GM12878 (cell line): ENCODE measurements at regions not wholly inside any gene's neighbourhood (a gene's known extent, or its start where the extent isn't known, plus 50 kb on each side); places are given as distances from the start of the nearest gene placed in this dataset.

Experiments
- ATAC-seq: fragments of 200-7000 bp; cut with Tn5 transposase; 3 replicates; pipeline ENCODE4 v1.9.1; 2020; ENCODE audit warnings: mild to moderate bottlenecking, moderate library complexity
- BruUV-seq: library from RNA; stranded (reverse); fragments of 400-500 nt; replicated peaks from 2 replicates; lab custom pipeline; 2021; lab: Mats Ljungman, UMichigan
- CTCF ChIA-PET: fragments of 300-600 bp; sonication (Branson Sonifier 250); formaldehyde crosslinking; extraction: SDS; loops from one replicate; lab custom pipeline; 2021; ENCODE audit warnings: inconsistent platforms; lab: Yijun Ruan, JAX
- POLR2A ChIA-PET: fragments of 350-600 bp; formaldehyde crosslinking; extraction: SDS; loops from one replicate; lab custom pipeline; 2021; ENCODE audit warnings: inconsistent platforms; lab: Charles Lee
- RAD21 ChIA-PET: fragments of 300-600 bp; sonication (Branson Sonifier 250); formaldehyde crosslinking; loops from one replicate; lab custom pipeline; 2023; ENCODE audit warnings: antibody characterized with exemption; ENCODE audit not compliant: unreplicated experiment; lab: Charles Lee
- SMC1A ChIA-PET: fragments of 300-600 bp; sonication (Branson Sonifier 250); formaldehyde crosslinking; loops from one replicate; lab custom pipeline; 2023; ENCODE audit not compliant: unreplicated experiment, uncharacterized antibody; lab: Charles Lee
- DNase-seq: peaks from one replicate; pipeline ENCODE4 v3.0.0-alpha.2; 2011; ENCODE audit warnings: low read depth, low spot score
- FAIRE-seq: peaks from 3 replicates; lab custom pipeline; 2011; peaks lifted over from hg19 to GRCh38; lab: Jason Lieb, UNC
- H2AFZ ChIP-seq: 2 replicates; pipeline ENCODE4 v1.6.0; 2011; ENCODE audit warnings: low read depth, low read length, control low read depth; ENCODE audit not compliant: control insufficient read depth
- H3K27ac ChIP-seq: 2 replicates; pipeline ENCODE4 v1.5.1; 2011; ENCODE audit warnings: control low read depth; ENCODE audit not compliant: control insufficient read depth, insufficient read depth
- H3K27me3 ChIP-seq, 2 experiments: replicated peaks in 1 of 2; 2 replicates each; pipeline versions ENCODE4 v1.6.0 to v1.6.1; 2011; ENCODE audit warnings: low read length in 1 of 2; ENCODE audit not compliant: control insufficient read depth in 2 of 2, insufficient read depth in 2 of 2
- H3K36me3 ChIP-seq, 2 experiments: 2 replicates each; pipeline ENCODE4 v1.5.1; 2011; ENCODE audit warnings: low read length in 1 of 2; ENCODE audit not compliant: control insufficient read depth in 2 of 2, insufficient read depth in 2 of 2
- H3K4me1 ChIP-seq: 2 replicates; pipeline ENCODE4 v1.6.1; 2011; ENCODE audit warnings: mild to moderate bottlenecking, low read length, moderate library complexity, mixed read lengths; ENCODE audit not compliant: control insufficient read depth, insufficient read depth
- H3K4me2 ChIP-seq: 2 replicates; pipeline ENCODE4 v1.6.0; 2011; ENCODE audit warnings: control low read depth; ENCODE audit not compliant: control insufficient read depth, insufficient read depth
- H3K4me3 ChIP-seq: fragments of 200-600 bp; sonication (generic); 2 replicates; pipeline ENCODE4 v1.5.1; 2016
- H3K79me2 ChIP-seq: 2 replicates; pipeline ENCODE4 v1.6.0; 2011; ENCODE audit warnings: low read length; ENCODE audit not compliant: control insufficient read depth, insufficient read depth
- H3K9ac ChIP-seq: 2 replicates; pipeline ENCODE4 v1.8.0; 2011; ENCODE audit warnings: low read length, control low read depth, mixed read lengths; ENCODE audit not compliant: control insufficient read depth, insufficient read depth
- H3K9me3 ChIP-seq: replicated peaks from 3 replicates; pipeline ENCODE4 v1.5.1; 2011; ENCODE audit warnings: mild to moderate bottlenecking, low read length; ENCODE audit not compliant: control insufficient read depth, insufficient read depth
- H4K20me1 ChIP-seq: 2 replicates; pipeline ENCODE4 v1.6.0; 2011; ENCODE audit not compliant: control insufficient read depth, insufficient read depth
- E2F4 ChIP-seq: IDR thresholded peaks from 2 replicates; pipeline ENCODE4 v1.6.1; 2012; ENCODE audit warnings: low read depth, low read length, improper control_type of control experiment
- EGR1 ChIP-seq, 2 experiments: IDR thresholded peaks; 1 replicate in 1 of 2; 2 replicates in 1 of 2; pipeline ENCODE4 v1.6.1; 2011 to 2012; ENCODE audit warnings: low read depth in 2 of 2, low read length in 2 of 2, borderline replicate concordance in 1 of 2, mild to moderate bottlenecking in 1 of 2, moderate library complexity in 1 of 2
- NRF1 ChIP-seq: conservative IDR thresholded peaks from 2 replicates; pipeline ENCODE4 v1.6.1; 2011; ENCODE audit warnings: mild to moderate bottlenecking, low read depth, low read length, improper control_type of control experiment
- PML ChIP-seq: IDR thresholded peaks from 2 replicates; pipeline ENCODE4 v1.6.1; 2012; ENCODE audit warnings: low read length, inconsistent platforms
- POLR2AphosphoS5 ChIP-seq: IDR thresholded peaks from 2 replicates; pipeline ENCODE4 v1.6.1; 2011; ENCODE audit warnings: mild to moderate bottlenecking, low read length, inconsistent platforms
- SREBF1 ChIP-seq: IDR thresholded peaks from 2 replicates; pipeline ENCODE4 v1.6.1; 2012; ENCODE audit warnings: mild to moderate bottlenecking, low read length
- TARDBP ChIP-seq: IDR thresholded peaks from 2 replicates; pipeline ENCODE4 v1.6.1; 2016; ENCODE audit warnings: borderline replicate concordance
- TBL1XR1 ChIP-seq: IDR thresholded peaks from 2 replicates; pipeline ENCODE4 v1.6.1; 2012; ENCODE audit warnings: low read depth, low read length, improper control_type of control experiment
- in situ Hi-C: fragments of 300-500 bp; cut with MboI; formaldehyde crosslinking; loops from 9 replicates; pipeline ENCODE4 v1.14.3; 2018; ENCODE audit warnings: mixed read lengths
- intact Hi-C: fragments of 100-400 bp; cut with micrococcal nuclease; formaldehyde crosslinking; loops from one replicate; pipeline ENCODE4 v1.14.2; 2022; ENCODE audit not compliant: unreplicated experiment
- TF ChIP-seq, protein P1 (sequence below), 3 experiments: IDR thresholded peaks in 2 of 3; conservative IDR thresholded peaks in 1 of 3; 2 replicates each; pipeline ENCODE4 v1.5.1; 2011; ENCODE audit warnings: low read depth in 3 of 3, low read length in 3 of 3, mild to moderate bottlenecking in 3 of 3, control low read depth in 2 of 3, moderate library complexity in 2 of 3, inconsistent platforms in 1 of 3, mixed read lengths in 1 of 3; ENCODE audit not compliant: control insufficient read depth in 2 of 3, insufficient read depth in 1 of 3; ENCODE audit errors: extremely low read depth in 1 of 3
- TF ChIP-seq, protein P2 (sequence below): fragments of 450-650 bp; conservative IDR thresholded peaks from 2 replicates; pipeline ENCODE4 v1.6.1; 2017; ENCODE audit warnings: mild to moderate bottlenecking, moderate library complexity

GRCh38 chr7:135840591-135840990 is 92.0 kb upstream of the FAM180A start:
- Histone ChIP-seq H3K9me3 (no peaks in the 10 kb centered on the region; the same call in 2 of the 3 replicates), H3K36me3 (no peaks in the 10 kb centered on the region), H3K4me3 (no peak overlapping the region), H3K4me2 (no peak overlapping the region), H3K4me1 (peaks cover 8% of the 10 kb centered on the region; the same call in 1 of the 2 replicates), H3K79me2 (no peaks in the 10 kb centered on the region), H2AFZ (no peak overlapping the region), H4K20me1 (no peaks in the 10 kb centered on the region), H3K9ac (no peak overlapping the region), H3K27ac (no peak overlapping the region)
- DNase-seq (no peak), FAIRE-seq (no peak)
- ChIA-PET CTCF (no interaction called here), SMC1A (interaction anchor here (0.7 to 1.0 kb wide), 2 partner anchors 17 to 41 kb away, joined by 3 to 4 read pairs; no protein-coding TSS in a partner anchor), RAD21 (no interaction called here), POLR2A (interaction anchor here (0.6 kb wide), 1 partner anchor 20 kb away, joined by 6 read pairs; no protein-coding TSS in a partner anchor)
- BruUV-seq = no TSS peak
- intact Hi-C loops = no loop called here
- TF ChIP-seq SREBF1 (no peak), PML (no peak), NRF1 (no peak), E2F4 (no peak), POLR2AphosphoS5 (no peak), TBL1XR1 (no peak), TARDBP (no peak), EGR1 (IDR thresholded peaks at IDR 0.05; ENCODE audit: borderline replicate concordance in 1 of 2, low read depth in 2 of 2, low read length in 2 of 2) (no peak)
- TF ChIP-seq, protein P1, sequence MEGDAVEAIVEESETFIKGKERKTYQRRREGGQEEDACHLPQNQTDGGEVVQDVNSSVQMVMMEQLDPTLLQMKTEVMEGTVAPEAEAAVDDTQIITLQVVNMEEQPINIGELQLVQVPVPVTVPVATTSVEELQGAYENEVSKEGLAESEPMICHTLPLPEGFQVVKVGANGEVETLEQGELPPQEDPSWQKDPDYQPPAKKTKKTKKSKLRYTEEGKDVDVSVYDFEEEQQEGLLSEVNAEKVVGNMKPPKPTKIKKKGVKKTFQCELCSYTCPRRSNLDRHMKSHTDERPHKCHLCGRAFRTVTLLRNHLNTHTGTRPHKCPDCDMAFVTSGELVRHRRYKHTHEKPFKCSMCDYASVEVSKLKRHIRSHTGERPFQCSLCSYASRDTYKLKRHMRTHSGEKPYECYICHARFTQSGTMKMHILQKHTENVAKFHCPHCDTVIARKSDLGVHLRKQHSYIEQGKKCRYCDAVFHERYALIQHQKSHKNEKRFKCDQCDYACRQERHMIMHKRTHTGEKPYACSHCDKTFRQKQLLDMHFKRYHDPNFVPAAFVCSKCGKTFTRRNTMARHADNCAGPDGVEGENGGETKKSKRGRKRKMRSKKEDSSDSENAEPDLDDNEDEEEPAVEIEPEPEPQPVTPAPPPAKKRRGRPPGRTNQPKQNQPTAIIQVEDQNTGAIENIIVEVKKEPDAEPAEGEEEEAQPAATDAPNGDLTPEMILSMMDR (IDR thresholded peaks at IDR 0.05 in 2 of 3, conservative IDR thresholded peaks at IDR 0.05 in 1 of 3; ENCODE audit: control insufficient read depth in 2 of 3, extremely low read depth in 1 of 3, insufficient read depth in 1 of 3, low read depth in 3 of 3, low read length in 3 of 3) = no peak
- TF ChIP-seq, protein P2, sequence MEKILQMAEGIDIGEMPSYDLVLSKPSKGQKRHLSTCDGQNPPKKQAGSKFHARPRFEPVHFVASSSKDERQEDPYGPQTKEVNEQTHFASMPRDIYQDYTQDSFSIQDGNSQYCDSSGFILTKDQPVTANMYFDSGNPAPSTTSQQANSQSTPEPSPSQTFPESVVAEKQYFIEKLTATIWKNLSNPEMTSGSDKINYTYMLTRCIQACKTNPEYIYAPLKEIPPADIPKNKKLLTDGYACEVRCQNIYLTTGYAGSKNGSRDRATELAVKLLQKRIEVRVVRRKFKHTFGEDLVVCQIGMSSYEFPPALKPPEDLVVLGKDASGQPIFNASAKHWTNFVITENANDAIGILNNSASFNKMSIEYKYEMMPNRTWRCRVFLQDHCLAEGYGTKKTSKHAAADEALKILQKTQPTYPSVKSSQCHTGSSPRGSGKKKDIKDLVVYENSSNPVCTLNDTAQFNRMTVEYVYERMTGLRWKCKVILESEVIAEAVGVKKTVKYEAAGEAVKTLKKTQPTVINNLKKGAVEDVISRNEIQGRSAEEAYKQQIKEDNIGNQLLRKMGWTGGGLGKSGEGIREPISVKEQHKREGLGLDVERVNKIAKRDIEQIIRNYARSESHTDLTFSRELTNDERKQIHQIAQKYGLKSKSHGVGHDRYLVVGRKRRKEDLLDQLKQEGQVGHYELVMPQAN = no peak
- TF ChIP-seq, all 136 proteins: peak for 0
- H3K27me3 ChIP-seq = no peaks in the 10 kb centered on the region
- in situ Hi-C loops = no loop called here
- ATAC-seq = no peak
